COLO668 (cell line): ENCODE measurements at regions not wholly inside any gene's neighbourhood (a gene's known extent, or its start where the extent isn't known, plus 50 kb on each side); places are given as distances from the start of the nearest gene placed in this dataset.
"Not testable (repeated sequence)": the region's sequence is repeated elsewhere in the genome, so short reads cannot be mapped to it uniquely, and the experiment has no call there.

Experiments
- DNase-seq: peaks from one replicate; lab custom pipeline; 2025; ENCODE audit not compliant: unreplicated experiment; lab: John Stamatoyannopoulos, UW

- DNase-seq, result no peak
These were observed 68.7 kb upstream of the PRR23C start for GRCh38 chr3:139113231-139113992.

- no peak for DNase-seq
These were observed 69.3 kb upstream of the PRR23C start for GRCh38 chr3:139113993-139114375.

DNA sequence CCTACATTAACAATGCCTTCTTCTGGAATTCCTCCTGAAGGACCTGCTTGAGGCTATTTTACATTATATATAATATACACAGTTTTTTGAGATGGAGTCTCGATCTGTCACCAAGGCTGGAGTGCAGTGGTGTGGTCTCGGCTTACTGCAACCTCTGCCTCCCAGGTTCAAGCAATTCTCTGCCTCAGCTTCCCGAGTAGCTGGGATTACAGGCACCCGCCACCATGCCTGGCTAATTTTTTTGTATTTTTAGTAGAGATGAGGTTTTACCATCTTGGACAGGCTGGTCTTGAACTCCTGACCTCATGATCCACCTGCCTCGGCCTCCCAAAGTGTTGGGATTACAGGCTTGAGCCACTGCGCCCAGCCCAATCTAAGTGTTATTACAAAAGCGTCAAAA lies 71.9 kb upstream of the PRR23C start:
- not testable (repeated sequence) for DNase-seq

DNA sequence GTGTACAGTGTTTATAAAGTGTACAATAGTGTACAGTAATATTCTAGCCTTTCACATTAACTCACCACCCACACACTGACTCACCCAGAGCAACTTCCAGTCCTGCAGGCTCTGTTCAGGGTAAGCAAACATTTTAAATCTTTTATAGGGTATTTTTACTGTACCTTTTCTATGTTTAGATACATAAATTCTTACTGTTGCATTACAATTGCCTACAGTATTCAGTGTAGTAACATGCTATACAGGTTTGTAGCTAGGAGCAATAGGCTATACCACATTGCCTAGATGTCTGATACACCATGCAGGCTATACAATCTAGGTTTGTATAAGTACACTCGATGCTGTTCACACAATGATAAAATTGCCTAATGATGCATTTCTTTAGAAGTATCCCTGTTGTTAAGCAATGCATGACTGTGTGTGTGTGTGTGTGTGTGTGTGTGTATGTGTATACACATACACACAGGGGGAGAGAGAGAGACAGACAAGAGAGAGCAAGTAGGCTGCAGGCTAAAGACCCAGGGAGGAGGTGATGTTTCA lies 72.5 kb upstream of the PRR23C start:
- DNase-seq, result no peak

GRCh38 chr3:139117883-139118760 lies 73.4 kb upstream of the PRR23C start:
- no peak for DNase-seq

DNA sequence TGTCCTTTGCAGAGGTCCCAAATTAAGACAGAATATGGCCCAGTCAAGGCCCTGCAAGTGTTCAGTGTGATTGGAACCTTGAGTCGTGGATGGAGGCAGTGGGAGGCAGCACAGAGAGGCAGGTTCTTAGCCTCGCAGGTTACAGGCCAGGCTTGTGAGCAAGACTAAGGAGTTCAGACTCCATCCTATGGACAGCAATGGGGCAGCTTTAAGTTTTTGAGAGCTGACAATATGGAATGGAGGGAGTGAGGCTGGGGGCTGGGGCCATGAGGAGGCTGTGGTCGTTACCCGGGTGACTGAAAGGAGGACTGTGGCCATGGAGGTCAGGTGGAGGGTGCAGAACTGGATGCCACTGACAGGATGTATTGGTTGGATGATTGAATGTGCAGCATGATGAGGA lies 74.1 kb upstream of the PRR23C start:
- DNase-seq, result no peak

DNA sequence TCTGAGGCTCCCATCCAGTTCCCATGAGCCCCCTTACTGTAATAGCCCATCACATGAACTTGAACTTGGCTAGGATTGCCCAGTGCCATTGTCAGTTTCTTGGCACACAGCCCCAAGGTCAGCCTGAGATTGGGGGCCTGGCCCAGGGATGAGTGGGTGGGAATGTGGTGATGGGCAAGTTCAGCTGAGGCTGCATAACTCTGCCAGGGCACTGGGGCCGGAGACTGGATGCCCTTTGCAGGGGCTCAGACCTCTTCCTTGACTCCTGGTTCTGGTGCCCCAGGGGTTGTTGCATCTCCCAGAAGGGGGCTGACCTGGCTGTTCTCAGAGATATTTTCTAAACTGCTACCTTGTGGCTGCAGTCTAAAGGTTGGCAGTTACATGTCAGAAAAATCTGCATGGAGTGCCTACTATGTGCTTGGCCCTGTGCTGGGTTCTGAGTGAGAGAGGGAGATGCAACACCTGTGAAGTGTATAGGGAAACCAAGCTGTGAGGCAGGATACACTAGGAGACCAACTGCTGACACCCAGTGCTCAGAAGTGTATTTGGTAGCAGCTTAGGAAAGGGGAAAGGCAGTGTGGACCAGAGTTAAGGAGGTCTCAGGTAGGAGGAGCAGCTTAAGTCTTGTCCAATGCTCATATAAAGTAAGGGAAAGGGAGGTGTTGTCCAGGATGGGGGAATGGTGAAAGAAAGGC lies 74.8 kb upstream of the PRR23C start:
- no peak for DNase-seq

DNA sequence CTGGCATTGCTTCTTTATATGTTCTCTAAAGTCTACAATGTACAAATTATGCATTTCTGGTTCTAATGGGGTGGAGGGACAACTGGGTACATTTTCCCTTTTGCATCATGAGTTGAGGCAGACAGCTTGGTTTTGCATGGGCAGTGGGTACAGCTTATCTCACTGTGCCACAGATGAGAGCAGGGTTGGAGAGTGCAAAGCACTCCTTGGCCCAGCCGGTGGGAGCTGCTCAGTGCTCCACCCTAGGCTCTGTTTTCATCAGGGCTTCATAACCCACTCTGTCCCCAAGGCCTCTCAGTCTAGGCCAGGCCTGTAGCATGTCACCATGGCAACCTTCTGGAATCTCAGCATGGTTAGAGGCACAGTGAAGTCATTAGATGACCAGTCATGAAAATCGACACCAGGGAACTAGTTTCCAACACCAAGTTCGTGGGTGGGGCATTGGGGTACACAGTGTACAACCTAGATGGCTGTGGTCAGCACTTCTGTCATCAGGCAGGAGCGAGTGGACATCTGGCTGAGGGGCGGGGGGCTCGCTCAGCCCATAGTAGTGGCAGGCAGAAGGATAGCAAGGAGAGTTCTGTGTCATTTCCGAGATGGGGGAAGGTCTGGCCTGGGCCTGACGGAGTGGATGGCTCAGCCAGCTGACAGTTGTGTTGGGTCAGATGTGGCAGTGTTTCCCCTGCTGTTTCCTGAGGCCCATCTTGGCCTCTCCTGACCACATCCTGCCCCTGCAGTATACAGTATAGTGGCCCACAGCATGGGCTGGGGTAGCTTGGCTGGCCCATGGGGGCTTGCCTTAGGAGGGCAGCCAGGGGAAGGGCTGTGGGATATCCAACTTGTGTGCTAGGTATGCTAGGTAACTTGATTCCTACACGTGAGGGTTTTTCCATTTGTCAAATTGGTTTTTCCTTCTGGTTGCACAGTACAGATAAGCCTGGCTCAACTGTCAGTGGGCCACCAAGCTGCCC lies 75.7 kb upstream of the PRR23C start:
- DNase-seq, result no peak

- DNase-seq, result no peak
These were observed 77.0 kb upstream of the PRR23C start for GRCh38 chr3:139121513-139122220.

GRCh38 chr3:139122221-139122581 lies 77.5 kb upstream of the PRR23C start:
- no peak for DNase-seq

DNA sequence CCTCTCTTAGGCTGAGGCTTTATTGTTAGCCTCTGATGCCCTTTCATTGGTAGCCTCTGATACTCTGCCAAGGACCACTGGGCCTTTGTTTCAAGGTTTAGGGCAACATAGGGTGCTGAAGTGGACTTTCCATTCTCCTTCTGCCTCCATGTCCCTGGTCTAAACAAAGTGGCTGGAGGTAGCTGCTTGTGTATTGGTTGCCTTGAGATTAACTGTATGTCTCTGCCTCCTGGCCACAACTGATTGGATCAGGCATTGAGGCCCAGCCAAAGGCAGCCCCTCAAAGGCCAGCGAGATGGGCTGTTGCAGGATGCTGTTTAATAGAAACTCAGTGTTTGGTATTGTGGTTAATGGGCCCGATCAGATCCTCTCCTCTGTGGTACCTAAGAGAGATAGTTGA lies 77.9 kb upstream of the PRR23C start:
- no peak for DNase-seq

DNA sequence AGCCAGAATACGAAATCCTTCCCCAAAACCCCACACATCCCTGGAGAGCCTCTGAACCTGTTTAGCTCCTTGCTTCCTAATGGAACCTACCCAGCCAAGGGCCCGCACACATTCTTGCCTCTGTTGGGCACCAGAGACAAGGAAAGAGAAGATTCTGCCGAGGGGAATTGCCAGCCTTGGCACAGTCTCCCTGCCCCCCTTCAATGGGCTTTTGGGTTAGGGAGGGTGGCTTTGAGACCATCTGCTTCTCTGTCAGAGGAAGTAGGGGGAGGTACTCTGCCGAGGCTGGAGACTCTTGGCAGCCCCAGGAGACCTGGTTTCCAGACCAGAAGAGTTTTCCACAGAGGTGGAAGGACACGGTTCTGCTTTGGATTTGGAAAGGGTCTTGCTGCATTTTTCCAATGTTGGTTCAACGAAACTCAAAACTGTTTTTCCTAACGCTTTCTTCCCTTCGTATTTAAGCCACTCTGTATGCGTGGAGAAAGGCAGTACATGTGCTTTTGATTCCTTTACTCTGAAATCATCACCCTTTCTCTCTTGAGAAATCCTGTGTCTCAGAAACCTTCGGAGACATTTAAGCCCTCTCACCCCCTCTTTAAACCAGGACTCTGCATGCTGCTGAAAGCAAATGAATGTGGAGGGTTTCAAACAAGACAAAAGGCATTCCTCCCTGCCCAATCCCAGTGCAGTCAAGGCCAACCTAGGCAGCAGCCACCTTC lies 78.8 kb upstream of the PRR23C start:
- no peak for DNase-seq

GRCh38 chr3:139124197-139124596 lies 79.5 kb upstream of the PRR23C start:
- no peak for DNase-seq

- DNase-seq, result no peak
These were observed 82.4 kb upstream of the PRR23C start for GRCh38 chr3:139127101-139127500.

DNA sequence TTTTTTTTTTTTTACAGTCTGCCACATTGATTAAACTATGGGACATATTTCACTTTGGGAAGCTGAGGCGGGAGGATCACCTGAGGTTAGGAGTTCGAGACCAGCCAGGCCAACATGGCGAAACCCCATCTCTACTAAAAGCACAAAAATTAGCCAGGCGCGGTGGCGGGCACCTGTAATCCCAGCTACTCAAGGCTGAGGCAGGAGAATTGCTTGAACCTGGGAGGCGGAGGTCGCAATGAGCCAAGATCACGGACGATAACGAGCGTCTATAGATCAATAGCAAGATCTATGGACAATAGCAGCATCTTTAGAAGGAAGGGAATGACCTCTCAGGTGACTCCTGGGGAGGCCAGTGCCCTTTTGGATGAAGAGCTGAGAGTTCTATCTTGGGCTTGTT lies 82.9 kb upstream of the PRR23C start:
- not testable (repeated sequence) for DNase-seq

DNA sequence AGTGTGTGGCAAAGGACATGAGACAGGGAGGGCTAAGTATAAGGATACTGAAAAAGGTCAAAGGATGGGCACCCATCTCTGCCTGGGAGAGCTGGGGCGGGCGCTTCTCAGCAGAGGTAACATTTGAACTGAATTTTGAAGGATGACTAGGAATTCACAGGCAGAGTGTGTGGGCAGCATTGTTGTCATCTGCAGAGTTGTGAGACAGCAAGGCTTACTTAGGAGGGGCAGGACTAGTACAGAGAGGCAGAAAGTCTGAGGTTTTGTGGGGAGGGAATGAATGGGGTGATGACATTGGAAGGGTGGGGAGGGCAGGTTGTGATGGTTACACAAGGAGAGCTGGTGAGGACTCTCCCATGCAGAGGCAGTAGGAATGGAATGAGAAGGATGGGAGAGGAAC lies 84.1 kb upstream of the PRR23C start:
- no peak for DNase-seq

- DNase-seq, result no peak
These were observed 85.2 kb upstream of the PRR23C start for GRCh38 chr3:139129892-139130291.

- no peak for DNase-seq
These were observed 85.9 kb upstream of the PRR23C start for GRCh38 chr3:139130390-139131140.
